Left renal cortex interstitium (tissue), 4 donors: ENCODE measurements at regions not wholly inside any gene's neighbourhood (a gene's known extent, or its start where the extent isn't known, plus 50 kb on each side); places are given as distances from the start of the nearest gene placed in this dataset.
"Not testable (repeated sequence)": the region's sequence is repeated elsewhere in the genome, so short reads cannot be mapped to it uniquely, and the experiment has no call there.

Experiments used
- DNase-seq, 4 donors: peaks; one replicate each; pipeline ENCODE4 v3.0.0-alpha.2; 2013; ENCODE audit warnings: low read depth in 4 of 4, low spot score in 2 of 4, missing footprints in 1 of 4

DNA sequence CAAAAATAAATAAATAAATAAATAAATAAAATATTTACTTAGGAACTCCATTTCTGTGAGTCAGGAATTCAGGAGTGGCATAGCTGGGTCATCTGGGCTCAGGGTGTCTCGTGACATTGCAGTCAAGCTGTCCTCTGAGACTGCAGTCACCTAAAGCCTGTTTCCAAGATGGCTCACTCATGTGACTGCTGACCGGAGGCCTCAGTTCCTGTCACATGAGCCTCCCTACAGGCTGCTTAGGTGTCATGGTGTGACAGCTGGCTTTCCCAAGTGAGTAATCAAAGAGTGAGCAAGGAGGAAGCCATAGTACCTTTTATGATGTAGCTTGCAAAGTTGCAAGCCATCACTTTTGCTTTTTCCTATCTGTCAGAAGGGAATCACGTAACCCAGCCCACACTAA is 128.6 kb upstream of the KCTD7 start:
- DNase-seq = no peak

DNA sequence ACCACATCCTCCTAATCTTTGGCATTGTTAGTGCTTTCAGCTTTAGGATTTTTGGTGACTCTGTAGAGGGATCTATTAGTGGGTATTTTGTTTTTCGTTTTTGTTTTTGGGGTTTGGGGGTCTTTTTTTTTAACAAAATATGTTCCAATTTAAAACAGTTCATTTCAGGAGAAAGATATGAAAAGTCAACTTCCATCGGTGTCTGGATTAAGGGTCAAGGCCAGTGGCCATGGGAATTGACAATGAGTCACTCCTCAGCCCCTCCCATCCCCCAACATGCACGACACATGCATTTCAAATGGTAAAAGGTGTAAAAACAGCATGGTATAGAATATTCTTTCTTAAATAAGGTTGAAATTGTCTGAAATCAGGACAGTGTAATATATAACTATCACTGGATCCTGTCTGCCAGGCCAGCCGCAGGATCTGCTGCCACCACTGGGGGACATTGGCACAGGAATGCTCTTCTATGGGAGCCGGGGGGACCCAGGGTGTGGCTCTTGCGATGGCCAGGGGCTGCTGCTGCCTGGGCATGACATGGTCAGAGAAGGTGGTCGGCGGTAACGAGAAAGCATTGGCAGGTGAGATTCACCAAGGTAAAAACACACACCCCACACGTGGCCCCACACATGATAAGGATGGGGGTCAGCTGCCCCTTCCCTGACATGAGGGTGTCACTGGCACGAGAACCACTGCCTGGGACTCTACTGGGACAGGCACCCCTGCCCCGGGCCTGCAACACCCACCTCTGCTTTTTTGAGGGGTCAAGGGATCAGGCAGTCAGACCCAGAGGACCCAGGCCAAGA is 126.2 kb upstream of the KCTD7 start:
- DNase-seq = no peak

DNA sequence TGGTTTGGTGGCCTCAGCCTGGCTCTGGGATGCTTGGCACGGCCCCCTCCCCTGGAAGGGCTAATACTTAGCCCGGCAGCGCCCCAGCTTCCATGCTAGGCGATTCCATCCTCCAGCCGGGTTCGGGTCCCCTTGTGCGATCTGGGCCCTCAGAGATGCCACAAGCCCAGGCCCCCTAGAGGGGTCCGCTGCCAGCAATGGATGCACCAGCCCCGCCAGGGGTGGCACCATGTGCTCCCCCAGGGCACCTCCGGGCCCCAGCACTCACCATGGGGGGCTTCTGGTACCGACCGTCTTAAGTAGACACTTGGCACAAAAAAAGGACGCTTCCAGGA is 125.7 kb upstream of the KCTD7 start:
- no peak for DNase-seq

DNA sequence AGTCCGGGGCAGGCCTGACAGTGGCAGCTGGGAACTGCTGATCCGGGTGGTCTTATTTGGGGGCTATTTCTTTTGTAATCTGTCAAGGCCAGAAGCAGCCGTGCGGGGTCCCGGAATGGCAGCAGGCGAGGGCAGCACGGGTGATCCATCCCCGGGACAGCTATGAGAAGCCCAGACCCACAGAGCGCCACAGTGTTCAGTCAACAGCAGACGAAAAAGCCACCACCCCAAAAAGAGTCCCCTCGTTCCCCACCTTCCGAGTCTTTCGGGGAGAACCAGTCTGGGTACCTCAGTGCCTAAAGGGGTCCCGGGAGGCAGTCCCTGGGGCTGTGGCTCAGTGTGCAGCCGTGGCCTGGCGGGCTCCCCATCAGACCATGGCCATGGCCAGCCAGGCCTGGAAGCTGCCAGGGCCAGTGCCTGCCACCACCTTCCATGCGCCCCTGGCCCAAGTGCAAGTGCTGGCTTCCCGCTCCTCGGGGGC is 125.1 kb upstream of the KCTD7 start:
- DNase-seq = no peak

DNA sequence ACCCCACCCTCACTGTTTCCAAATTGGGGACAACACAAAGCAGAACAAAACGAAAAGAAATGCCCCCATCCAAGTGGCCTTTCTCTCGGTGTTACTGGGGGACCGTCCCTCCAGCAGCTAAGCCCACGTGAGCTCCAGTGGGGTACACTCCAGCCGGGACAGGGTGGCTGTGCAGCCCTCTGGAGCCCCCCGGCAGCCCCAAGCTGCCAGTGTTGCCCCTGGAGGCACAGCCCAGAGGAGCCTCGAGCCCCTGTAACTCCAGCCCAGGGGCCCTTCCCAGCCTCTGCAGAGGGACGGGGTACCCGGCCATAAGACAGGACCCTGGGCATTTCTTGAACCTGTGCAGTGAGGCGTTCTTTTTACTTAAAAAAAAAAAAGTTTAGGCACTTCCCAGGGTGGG is 124.5 kb upstream of the KCTD7 start:
- DNase-seq = no peak

DNA sequence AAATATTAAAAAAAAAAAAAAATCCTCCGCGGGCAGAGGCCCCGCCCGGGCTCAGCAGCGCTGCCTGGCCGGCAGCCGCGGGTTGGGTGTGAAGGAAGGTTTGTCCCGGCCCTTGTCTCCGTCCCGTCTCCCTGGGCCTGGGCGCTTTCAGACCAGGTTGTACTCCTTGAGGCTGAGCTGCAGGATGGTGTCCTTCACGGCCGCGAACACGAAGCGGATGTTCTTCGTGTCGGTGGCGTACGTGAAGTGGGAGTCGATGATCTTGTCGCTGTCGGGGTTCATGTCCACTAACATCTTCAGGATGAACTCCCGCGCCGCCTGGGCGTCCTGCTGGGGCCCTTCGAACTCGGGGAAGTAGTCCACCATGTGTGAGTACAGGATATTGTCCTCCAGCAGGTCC is 123.7 kb upstream of the KCTD7 start:
- no peak for DNase-seq

DNA sequence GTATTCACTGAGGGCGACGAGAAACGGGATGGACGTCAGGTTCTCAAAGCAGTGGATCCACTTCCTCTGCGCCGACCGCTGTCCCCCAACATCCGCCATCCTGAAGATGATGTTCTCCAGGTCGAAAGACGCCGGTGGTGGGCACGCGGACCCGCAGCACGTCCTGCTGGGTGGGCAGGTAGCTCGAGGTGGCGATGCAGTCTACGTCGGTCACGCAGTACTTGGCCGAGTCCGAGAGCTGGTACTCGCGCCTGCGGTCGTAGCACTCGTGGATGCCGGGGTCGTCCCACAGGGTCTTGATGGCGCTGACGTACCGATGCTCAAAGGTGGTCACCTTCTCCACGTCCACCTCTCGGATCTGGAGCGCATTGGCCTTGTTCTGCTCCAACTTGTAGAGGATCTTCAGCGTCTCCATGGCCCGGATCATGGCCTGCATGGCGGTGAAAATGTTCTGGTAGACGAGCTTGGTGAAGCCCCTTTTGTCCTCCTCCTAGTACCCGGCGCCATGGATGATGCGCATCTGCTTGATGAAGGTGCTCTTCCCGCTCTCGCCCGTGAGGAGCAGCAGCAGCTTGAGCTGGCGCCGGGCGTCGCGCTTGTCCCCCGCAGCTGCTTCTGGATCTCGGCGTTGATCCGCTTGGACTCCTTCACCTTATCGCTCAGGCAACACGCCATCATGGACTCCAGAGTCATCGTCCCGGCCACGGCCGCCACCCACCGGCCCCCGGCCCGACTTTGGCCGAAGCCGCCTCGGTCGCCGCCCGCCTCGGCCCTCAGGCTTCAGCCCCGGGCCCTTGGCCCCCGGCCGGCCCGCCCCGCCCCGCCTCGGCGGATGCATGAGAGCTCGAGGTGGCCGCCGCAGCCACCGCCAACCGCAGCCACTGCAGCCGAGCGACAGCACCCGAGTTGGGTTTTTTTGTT is 122.9 kb upstream of the KCTD7 start:
- no peak for DNase-seq

DNA sequence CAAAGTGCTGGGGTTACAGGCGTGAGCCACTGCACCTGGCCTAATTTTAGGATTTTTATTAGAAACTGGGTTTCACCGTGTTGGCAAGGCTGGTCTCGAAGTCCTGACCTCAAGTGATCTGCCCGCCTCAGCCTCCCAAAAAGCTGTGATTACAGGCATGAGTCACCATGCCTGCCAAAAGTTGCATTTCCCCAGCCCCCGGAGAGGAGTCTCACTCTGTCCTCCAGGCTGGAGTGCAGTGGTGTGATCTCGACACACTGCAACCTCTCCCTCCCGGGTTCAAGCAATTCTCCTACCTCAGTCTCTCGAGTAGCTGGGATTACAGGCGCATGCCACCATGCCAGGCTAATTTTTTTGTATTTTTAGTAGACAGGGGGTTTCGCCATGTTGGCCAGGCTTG is 122.0 kb upstream of the KCTD7 start:
- DNase-seq = not testable (repeated sequence)

DNA sequence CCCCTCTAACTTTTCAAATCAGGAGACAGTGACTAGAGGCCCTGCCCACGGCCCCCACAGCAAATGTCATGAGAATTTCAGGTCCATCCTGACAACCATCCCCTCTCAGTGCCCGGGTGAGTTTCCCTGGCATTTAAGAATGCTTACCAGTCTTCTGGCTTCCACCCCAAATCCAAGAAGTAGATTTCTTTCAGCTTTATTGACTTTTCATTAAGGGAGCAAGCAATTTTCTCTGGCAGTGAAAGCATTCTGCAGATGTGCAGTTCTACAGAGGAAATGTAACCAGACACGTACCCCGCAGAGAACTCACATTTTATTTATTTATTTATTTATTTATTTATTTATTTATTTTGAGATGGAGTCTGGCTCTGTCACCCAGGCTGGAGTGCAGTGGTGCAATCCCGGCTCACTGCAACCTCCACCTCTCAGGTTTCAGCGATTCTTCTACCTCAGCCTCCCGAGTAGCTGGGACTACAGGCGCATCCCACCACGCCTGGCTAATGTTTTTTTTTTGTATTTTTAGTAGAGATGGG is 120.9 kb upstream of the KCTD7 start:
- no peak for DNase-seq

DNA sequence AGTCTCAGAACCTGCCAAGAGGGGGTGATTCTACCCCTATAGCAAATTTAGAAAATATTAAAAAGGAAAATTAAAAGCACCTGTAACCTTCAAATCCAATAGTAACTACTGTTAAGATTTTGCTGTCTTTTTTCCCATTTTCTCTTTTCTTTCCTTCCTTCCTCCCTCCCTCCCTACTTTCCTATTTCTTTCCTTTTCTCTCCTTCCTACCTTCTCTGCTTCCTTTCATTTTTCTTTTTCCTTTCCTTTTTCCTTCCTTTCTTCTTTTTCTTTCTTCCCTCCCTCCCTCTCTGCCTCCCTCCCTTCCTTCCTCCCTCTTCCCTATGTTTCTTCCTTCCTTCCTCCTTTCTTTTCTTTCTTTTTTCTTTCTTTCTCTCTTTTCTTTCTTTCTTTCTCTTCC is 120.2 kb upstream of the KCTD7 start:
- DNase-seq = no peak

DNA sequence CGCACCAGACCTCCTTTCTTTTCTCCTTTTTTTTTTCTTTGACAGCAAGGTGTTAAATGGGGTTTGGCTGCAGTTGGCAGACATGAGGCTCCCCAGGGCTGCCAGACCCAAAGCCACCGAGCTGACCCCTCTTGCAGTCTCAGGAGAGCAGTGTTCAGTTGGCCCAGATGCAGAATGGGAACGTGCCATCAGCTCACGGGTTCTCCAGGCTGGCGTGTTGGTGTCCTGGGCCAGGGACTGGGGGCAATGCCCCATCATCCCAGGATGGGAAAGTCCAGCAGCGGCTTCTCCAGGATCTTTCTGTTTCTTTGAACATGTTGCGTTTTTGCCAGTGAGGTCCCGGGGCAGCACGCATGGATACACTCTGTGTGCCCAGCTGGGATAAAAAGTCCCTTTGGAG is 114.6 kb upstream of the KCTD7 start:
- DNase-seq = no peak

DNA sequence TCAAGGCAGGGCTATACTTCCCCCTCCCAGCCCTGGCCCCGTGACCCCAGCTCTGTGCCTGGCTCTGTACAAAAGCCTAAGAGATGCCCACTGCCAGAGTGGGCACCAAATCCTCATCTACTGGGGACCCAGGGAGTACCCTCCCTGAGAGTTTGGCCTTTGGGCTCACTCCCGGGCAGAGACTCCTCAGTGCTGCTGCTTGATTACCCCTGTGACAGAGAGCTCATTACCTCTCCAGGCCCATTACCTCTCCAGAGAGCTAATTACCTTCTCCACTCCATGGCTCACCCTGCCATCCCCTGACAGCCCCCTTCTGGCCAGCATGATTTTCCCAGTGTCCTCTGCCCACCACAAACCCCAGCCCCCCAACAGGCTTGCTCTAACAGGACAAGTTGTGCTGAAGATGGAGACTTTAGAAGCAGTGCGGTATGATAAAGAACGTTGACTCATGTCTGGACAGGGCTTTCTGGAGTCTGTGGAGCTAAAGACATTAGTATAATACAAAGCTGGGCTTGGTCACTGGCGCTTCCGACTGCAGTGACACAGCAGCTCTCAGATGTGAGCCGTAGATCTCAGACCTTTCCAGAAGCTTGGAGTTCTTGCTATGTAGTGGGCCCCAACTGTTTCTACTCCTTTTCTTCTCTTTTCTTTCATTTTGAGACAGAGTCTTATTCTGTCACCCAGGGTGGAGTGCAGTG is 111.3 kb upstream of the KCTD7 start:
- no peak for DNase-seq

DNA sequence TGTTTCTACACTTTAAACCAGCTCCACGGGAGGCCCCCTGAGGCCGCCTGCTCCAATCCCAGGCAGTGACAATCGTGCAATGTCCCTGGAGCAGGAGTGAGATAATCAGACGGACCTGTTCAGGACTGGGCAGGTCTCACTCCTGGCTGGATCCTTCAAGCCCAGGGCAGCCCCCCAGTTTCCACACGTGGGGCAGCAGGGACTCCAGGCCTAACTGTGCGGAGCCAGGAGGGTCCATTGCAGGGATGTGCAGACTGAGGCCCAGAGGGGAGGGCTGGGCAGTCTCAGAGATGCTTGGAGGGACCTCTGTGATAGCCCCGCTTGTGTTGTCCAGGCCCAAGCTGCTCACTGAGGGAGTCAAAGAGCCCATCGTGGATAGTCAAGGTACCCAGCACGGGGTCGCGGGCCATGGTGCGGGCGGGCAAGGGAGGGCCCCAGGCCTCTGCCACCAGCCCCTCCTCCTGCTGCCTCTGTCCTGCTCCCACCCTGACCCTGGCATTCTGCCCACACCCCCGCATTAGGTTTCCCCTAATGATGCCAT is 110.5 kb upstream of the KCTD7 start:
- no peak for DNase-seq

DNA sequence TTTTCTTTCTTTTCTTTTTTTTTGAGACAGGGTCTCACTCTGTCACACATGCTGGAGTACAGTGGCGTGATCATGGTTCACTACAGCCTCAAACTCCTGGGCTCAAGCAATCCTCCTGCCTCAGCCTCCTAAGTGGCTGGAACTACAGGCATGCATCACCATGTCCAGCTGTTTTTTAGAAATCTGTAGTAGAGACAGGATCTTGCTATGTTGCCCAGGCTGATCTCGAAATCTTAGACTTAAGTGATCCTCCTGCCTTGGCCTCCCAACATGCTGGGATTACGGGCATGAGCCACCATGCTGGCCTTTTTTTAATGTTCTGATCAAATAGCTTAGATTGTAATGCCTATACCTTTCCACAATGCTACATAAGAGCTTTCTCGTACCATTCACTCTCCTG is 107.0 kb upstream of the KCTD7 start:
- DNase-seq = no peak

DNA sequence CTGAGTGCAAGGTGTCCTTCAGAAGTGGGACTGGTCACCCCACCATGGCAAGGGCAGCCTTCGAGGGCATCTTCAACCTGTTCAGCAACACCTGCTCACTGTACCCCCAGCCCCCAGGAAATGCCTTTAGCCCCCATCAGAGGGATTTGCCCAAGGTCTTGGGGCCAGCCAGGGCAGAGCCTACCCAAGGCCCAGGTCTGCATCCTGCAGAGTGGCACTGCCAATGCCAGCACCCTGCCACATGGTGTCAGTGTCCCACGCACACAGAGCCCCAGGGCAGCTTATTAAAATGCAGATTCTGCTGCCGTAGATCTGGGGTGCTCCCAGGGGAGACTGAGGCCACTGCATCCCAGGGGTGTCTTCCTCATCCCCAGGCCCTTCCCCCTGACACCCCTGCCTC is 106.2 kb upstream of the KCTD7 start:
- DNase-seq = no peak

DNA sequence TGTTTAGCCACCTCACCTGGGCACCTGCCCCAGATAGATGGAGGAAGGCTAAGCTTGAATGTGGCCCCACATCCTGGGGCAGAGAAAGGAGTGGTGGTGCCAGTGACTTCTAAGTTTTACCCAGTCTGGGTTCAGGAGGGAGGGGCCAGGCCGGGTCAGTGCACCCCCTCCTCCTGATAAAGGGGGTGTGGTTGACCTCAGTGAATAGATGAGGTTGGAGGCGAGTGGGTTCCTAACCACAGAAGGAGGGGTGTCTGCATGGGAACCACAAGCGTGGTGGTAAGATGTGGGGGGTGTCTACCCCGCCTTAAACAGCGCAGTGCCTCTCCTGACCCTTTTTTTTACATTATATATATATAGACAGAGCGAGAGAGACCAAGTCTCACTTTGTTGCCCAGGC is 105.3 kb upstream of the KCTD7 start:
- DNase-seq = no peak

DNA sequence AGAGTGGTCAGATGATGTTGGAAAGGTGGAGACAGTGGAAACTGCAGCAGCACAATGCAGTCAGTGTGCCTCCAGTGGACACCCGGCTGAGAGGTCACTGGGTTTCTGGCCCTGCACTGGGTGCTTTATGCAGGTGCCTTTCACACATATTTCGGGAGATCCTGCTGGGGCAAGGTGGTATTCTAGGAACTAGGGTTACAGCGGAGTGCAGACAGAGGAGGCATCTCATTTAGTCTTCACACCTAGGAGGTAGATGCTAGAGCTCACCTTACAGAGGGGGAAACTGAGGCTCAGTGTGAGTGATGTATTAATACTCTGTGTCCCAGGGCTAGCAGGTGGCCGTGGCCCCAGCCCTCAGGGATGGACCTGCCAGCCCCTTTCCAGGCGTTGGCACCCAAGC is 103.9 kb upstream of the KCTD7 start:
- DNase-seq = no peak

DNA sequence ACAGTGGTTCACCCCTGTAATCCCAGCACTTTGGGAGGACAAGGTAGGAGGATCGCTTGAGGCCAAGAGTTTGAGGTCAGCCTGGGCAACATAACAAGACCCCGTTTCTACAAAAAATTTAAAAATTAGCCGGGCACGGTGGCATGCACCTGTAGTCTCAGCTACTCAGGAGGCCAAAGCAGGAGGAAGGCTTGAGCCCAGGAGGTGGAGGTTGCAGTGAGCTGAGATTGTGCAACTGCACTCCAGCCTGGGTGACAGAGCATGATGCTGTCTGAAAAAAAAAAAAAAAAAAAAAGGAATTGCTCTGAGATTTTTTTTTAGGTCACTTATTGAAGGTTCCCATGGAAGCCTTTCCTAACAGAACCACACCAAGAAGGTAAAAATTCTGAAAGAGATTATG is 101.9 kb upstream of the KCTD7 start:
- not testable (repeated sequence) for DNase-seq

DNA sequence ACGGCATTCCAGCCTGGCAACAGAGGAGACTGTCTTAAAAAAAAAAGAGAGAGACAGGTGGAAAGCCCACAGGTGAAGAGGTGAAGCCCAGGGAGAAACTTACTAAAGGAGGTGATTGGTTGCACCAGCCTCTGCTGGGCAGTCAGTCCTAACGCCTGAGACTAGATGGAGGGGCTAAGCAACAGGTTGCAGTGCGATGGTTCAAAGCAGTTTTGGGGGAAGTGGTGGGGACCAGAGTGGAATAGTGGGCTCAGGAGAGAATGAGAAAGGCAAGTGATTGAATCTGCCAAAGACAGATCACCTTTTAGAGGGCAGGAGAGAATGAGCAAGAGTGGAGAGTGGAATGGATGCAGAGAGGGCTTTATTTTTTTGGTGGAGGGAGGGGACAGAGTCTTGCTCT is 100.0 kb upstream of the KCTD7 start:
- DNase-seq = no peak

DNA sequence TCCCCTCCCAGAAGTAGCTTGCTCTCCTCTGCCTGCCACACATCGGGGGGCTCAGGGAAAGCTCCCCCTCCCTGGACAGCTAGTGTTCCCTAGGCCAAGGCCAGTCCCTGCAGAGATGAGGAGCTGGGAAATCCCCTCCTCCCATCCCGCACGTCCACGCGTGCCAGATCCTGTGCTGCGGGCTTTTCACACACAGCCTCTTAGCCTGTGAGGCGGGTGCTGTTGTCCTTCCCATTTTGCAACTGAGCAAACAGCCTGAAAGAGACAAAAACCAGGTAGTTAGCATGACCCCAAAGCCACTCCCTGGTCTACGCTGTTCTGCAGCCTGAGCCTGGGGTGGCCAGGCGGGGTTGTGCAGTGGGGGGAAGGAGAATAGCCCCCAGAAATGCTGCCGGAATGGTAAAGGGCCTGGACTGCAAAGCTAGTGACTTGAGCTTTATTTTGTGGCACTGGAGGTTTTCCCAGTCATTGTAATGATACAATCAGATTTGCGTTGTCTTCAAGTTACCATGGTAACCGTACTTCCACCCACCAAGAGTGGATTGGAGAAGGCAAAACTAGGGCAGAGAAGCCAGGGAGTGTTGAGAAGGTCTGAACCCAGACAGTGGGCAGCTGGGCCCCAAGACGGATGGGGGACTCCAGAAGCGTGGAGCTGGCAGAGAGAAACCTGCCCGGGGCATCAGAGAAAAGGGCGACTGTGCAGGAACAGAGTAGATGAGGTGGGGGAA is 98.6 kb upstream of the KCTD7 start:
- no peak for DNase-seq
